ENCODE measurements at regions not wholly inside any gene's neighbourhood (a gene's known extent, or its start where the extent isn't known, plus 50 kb on each side); places are given as distances from the start of the nearest gene placed in this dataset.

- TF ChIP-seq POLR2AphosphoS5 (IDR thresholded peaks at IDR 0.05) (no peak), POLR2A (IDR thresholded peaks at IDR 0.05) (no peak), EP300 (IDR thresholded peaks at IDR 0.05) (no peak)
- TF ChIP-seq, protein P1, sequence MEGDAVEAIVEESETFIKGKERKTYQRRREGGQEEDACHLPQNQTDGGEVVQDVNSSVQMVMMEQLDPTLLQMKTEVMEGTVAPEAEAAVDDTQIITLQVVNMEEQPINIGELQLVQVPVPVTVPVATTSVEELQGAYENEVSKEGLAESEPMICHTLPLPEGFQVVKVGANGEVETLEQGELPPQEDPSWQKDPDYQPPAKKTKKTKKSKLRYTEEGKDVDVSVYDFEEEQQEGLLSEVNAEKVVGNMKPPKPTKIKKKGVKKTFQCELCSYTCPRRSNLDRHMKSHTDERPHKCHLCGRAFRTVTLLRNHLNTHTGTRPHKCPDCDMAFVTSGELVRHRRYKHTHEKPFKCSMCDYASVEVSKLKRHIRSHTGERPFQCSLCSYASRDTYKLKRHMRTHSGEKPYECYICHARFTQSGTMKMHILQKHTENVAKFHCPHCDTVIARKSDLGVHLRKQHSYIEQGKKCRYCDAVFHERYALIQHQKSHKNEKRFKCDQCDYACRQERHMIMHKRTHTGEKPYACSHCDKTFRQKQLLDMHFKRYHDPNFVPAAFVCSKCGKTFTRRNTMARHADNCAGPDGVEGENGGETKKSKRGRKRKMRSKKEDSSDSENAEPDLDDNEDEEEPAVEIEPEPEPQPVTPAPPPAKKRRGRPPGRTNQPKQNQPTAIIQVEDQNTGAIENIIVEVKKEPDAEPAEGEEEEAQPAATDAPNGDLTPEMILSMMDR (IDR thresholded peaks at IDR 0.05) = no peak
Observed at GRCh38 chr21:17279663-17280062, 233.2 kb upstream of the CXADR start.

Data from suprapubic skin (tissue), 4 donors.